ENCODE measurements at regions not wholly inside any gene's neighbourhood (a gene's known extent, or its start where the extent isn't known, plus 50 kb on each side); places are given as distances from the start of the nearest gene placed in this dataset.

GRCh38 chr7:37796138-37796775 is 52.1 kb upstream of the NME8 start:
- POLR2A ChIA-PET, result interaction anchor here (0.6 to 2.0 kb wide), 5 partner anchors 20 to 130 kb away, joined by 3 to 9 read pairs (median 4); no protein-coding TSS in a partner anchor
- DNase-seq (ENCODE audit: unreplicated experiment), result peak; percentile 27
- intact Hi-C loops (cut with micrococcal nuclease), result no loop called here
- CTCF ChIA-PET, result interaction anchor here (0.7 to 1.4 kb wide), 5 partner anchors 22 to 595 kb away, joined by 3 to 5 read pairs (median 4); no protein-coding TSS in a partner anchor
- Mint-ChIP-seq H3K36me3 (ENCODE audit: insufficient read depth, unreplicated experiment) (no peaks in the 10 kb centered on the region), H3K27ac (ENCODE audit: low read depth, unreplicated experiment) (no peak overlapping the region), H3K9me3 (ENCODE audit: unreplicated experiment) (no peaks in the 10 kb centered on the region), H3K27me3 (ENCODE audit: insufficient read depth, unreplicated experiment) (no peaks in the 10 kb centered on the region), H3K4me3 (ENCODE audit: unreplicated experiment) (no peak overlapping the region), H3K4me1 (ENCODE audit: insufficient read depth, unreplicated experiment) (no peaks in the 10 kb centered on the region)
- no peak for TF ChIP-seq CTCF (IDR thresholded peaks at IDR 0.05; ENCODE audit: unreplicated experiment)
- no TSS peak for BruUV-seq (replicated peaks)
